AG10803 (cell line): ENCODE measurements at regions not wholly inside any gene's neighbourhood (a gene's known extent, or its start where the extent isn't known, plus 50 kb on each side); places are given as distances from the start of the nearest gene placed in this dataset.

Experiments used
- DNase-seq: peaks from one replicate; pipeline ENCODE4 v3.0.0; 2010; ENCODE audit warnings: low read depth
- H3K4me3 ChIP-seq: 2 replicates; pipeline ENCODE4 v1.5.1; 2011; ENCODE audit warnings: mild to moderate bottlenecking, low read length, control low read depth
- TF ChIP-seq, protein P1 (sequence below): conservative IDR thresholded peaks from 2 replicates; pipeline ENCODE4 v1.5.1; 2011; ENCODE audit warnings: mild to moderate bottlenecking, low read length, control low read depth, inconsistent platforms

GRCh38 chr22:34587357-34588356 is 478.3 kb upstream of the ISX start:
- no peak overlapping the region for H3K4me3 ChIP-seq
- TF ChIP-seq, protein P1, sequence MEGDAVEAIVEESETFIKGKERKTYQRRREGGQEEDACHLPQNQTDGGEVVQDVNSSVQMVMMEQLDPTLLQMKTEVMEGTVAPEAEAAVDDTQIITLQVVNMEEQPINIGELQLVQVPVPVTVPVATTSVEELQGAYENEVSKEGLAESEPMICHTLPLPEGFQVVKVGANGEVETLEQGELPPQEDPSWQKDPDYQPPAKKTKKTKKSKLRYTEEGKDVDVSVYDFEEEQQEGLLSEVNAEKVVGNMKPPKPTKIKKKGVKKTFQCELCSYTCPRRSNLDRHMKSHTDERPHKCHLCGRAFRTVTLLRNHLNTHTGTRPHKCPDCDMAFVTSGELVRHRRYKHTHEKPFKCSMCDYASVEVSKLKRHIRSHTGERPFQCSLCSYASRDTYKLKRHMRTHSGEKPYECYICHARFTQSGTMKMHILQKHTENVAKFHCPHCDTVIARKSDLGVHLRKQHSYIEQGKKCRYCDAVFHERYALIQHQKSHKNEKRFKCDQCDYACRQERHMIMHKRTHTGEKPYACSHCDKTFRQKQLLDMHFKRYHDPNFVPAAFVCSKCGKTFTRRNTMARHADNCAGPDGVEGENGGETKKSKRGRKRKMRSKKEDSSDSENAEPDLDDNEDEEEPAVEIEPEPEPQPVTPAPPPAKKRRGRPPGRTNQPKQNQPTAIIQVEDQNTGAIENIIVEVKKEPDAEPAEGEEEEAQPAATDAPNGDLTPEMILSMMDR = no peak
- no peak for DNase-seq

DNA sequence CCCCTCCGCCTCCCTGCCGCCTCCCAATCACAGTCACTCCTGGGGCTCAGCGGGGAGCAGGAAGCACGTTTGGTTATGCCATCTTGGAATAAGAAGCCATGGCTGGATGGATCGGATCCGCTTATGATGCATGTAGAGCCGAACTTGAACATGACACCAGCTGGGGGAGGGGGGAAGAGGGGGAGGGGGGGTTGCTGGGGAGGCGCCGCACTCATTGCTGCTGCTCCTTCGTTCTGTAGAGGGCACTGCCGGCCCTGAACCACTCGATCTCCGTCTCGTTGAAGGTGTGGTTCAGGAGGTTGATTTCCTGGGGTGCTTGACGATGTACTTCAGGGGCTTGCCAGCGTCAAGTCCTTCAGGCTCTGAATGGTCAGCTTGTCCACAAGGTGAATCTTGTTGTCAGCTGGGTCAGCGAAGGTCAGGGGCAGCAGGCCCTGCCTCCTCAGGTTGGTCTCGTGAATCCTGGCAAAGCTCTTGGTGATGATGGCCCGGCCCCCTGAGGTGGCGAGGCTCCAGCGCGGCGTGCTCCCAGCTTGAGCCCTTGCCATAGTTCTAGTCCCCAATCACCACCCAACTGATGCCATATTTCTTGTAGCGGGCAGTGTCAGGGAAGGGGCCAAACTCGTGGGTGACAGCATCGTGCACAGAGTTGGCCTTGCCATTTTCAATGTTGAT is 476.9 kb upstream of the ISX start:
- no peak overlapping the region for H3K4me3 ChIP-seq
- no peak for DNase-seq
- TF ChIP-seq, protein P1 = no peak

DNA sequence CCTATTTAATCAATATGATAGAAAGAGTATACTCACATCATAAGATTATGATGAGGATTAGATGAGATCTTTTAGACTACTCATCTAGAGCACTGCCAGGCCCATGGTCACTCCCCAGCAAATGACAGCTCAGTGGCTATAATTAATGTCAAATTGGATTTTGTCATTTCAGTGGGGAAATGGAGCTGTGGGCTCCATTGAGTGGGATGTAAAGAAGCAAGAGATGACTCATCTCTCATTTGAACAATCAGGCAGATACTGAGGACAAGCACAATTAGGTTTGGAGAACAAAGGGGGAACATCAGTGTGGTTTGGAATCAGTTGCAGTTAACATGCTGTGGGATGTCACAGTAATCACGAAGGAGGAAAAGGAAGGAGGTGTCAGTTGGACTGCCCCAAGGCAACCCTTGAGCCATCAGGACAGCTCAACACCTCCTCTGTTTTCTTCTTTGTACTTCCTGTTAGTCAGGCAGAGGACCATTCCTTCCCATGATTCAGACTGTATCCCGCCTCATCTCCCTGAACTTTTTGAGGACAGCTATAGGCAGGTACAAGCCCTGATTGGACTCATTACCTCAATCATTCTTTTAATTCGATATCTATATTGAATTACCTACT is 473.7 kb upstream of the ISX start:
- TF ChIP-seq, protein P1 = no peak
- no peak overlapping the region for H3K4me3 ChIP-seq
- DNase-seq = no peak

DNA sequence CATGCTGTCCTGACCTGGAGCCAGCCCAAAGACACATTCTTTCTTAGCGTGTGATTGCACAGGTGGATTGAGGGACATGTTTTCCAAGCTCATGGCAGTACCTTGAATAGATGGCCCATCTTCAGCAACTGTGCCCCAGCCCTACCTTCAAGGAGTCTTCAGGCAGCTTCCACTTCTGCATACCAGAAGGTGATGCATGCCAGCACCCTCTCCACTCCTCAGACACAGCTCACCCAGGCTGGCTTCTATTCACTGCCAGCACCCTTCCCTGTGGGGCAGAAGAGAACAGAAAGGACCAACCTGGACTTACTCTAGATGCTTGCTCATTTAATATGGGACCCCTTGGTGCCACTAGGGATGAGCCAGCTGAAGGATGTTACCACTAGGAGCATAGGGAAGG is 466.4 kb upstream of the ISX start:
- DNase-seq = no peak
- H3K4me3 ChIP-seq = no peak overlapping the region
- TF ChIP-seq, protein P1 = no peak

GRCh38 chr22:34604312-34604711 is 461.6 kb upstream of the ISX start:
- TF ChIP-seq, protein P1 = no peak
- H3K4me3 ChIP-seq = no peak overlapping the region
- no peak for DNase-seq

GRCh38 chr22:34608106-34608505 is 457.9 kb upstream of the ISX start:
- DNase-seq = no peak
- H3K4me3 ChIP-seq = no peak overlapping the region
- TF ChIP-seq, protein P1 = no peak
